GM12872 (cell line): ENCODE measurements at regions not wholly inside any gene's neighbourhood (a gene's known extent, or its start where the extent isn't known, plus 50 kb on each side); places are given as distances from the start of the nearest gene placed in this dataset.

Experiments
- CTCF ChIP-seq: IDR thresholded peaks from 3 replicates; pipeline ENCODE4 v1.5.1; 2011; ENCODE audit warnings: low read depth, mild to moderate bottlenecking, low read length, moderate library complexity; ENCODE audit not compliant: insufficient read depth

- TF ChIP-seq CTCF: no peak
Observed at GRCh38 chr9:82745919-82746318, 317.0 kb downstream of the RASEF start.

GRCh38 chr9:82750411-82750913 is 312.5 kb downstream of the RASEF start:
- TF ChIP-seq CTCF: no peak

- TF ChIP-seq CTCF: no peak
Observed at GRCh38 chr9:82757924-82758323, 305.0 kb downstream of the RASEF start.

- no peak for TF ChIP-seq CTCF
Observed at GRCh38 chr9:82761027-82761426, 301.9 kb downstream of the RASEF start.

GRCh38 chr9:82761956-82762355 is 301.0 kb downstream of the RASEF start:
- no peak for TF ChIP-seq CTCF

GRCh38 chr9:82763656-82764055 is 299.3 kb downstream of the RASEF start:
- TF ChIP-seq CTCF: no peak

- no peak for TF ChIP-seq CTCF
Observed at GRCh38 chr9:82764061-82764668, 298.8 kb downstream of the RASEF start.
